Erythroblast (primary cell): ENCODE measurements at regions not wholly inside any gene's neighbourhood (a gene's known extent, or its start where the extent isn't known, plus 50 kb on each side); places are given as distances from the start of the nearest gene placed in this dataset.

Source experiments
- GATA1 ChIP-seq: IDR thresholded peaks from 2 replicates; pipeline ENCODE4 v1.6.1; 2011; ENCODE audit warnings: low read depth, mild to moderate bottlenecking, control low read depth, low read length, moderate library complexity
- POLR2A ChIP-seq: IDR thresholded peaks from 2 replicates; pipeline ENCODE4 v1.6.1; 2011; ENCODE audit warnings: mild to moderate bottlenecking, low read length

- TF ChIP-seq POLR2A (no peak), GATA1 (no peak)
Measured at GRCh38 chr12:91637789-91638624, 455.4 kb upstream of the DCN start.
